ENCODE measurements at regions not wholly inside any gene's neighbourhood (a gene's known extent, or its start where the extent isn't known, plus 50 kb on each side); places are given as distances from the start of the nearest gene placed in this dataset.

DNA sequence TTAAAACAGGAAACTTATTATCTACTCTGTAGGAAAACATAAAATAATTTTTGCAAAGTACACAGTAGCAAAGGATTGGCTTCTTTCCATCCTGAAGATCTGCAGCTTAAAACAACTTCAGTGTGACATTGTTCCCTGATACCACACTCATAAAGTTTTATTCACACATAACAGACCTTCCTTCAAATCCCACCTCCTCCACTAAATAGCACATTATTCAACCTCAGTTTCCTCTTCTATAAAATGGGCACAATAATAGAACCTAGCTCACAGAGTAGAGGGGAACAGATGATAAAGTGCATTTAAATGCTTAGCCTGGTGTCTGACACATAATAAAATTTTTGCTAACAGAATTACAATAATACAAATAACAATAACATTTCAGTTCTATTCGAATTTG, 250.4 kb upstream of the RBBP8 start:
- TF ChIP-seq CTCF (IDR thresholded peaks at IDR 0.05; ENCODE audit: insufficient read depth, low read length) (no peak), SPI1 (IDR thresholded peaks at IDR 0.05; ENCODE audit: borderline replicate concordance, low read depth) (no peak), POLR2AphosphoS5 (IDR thresholded peaks at IDR 0.05; ENCODE audit: low read depth) (no peak), REST (IDR thresholded peaks at IDR 0.05; ENCODE audit: insufficient replicate concordance, low read depth) (no peak), GABPA (IDR thresholded peaks at IDR 0.05; ENCODE audit: low read depth) (no peak)

Data from HL-60 (cell line).